ENCODE measurements at regions not wholly inside any gene's neighbourhood (a gene's known extent, or its start where the extent isn't known, plus 50 kb on each side); places are given as distances from the start of the nearest gene placed in this dataset.
"Not testable (repeated sequence)": the region's sequence is repeated elsewhere in the genome, so short reads cannot be mapped to it uniquely, and the experiment has no call there.

DNA sequence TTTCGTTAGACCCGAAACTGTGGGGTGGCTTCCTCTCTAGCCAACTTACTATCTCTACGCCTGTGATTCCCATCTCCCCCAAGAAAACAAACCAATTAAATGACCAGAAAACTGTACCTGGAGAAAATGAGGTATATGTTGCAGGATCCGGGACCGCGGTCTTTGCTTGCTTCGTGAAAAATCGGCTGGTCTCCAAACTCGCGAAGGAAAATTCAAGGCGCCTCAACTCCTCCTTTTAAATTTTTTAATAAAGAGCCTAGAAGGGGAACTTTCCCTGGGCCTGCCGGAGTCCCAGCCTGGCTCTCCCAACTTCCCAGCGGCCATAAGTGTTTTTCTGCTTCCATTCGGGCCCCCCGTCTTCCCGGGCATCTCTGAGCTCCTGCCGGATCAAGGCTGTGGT, 463.7 kb upstream of the ZNG1F start:
- TF ChIP-seq, protein P1, sequence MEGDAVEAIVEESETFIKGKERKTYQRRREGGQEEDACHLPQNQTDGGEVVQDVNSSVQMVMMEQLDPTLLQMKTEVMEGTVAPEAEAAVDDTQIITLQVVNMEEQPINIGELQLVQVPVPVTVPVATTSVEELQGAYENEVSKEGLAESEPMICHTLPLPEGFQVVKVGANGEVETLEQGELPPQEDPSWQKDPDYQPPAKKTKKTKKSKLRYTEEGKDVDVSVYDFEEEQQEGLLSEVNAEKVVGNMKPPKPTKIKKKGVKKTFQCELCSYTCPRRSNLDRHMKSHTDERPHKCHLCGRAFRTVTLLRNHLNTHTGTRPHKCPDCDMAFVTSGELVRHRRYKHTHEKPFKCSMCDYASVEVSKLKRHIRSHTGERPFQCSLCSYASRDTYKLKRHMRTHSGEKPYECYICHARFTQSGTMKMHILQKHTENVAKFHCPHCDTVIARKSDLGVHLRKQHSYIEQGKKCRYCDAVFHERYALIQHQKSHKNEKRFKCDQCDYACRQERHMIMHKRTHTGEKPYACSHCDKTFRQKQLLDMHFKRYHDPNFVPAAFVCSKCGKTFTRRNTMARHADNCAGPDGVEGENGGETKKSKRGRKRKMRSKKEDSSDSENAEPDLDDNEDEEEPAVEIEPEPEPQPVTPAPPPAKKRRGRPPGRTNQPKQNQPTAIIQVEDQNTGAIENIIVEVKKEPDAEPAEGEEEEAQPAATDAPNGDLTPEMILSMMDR (IDR thresholded peaks at IDR 0.05) = not testable (repeated sequence)
- TF ChIP-seq POLR2A (IDR thresholded peaks at IDR 0.05) = not testable (repeated sequence)
